Neuronal stem cell (in vitro differentiated cells): ENCODE measurements at regions not wholly inside any gene's neighbourhood (a gene's known extent, or its start where the extent isn't known, plus 50 kb on each side); places are given as distances from the start of the nearest gene placed in this dataset.

Experiments
- DNase-seq: peaks from one replicate; pipeline ENCODE4 v3.0.0-alpha.2; 2013; ENCODE audit warnings: low spot score
- H2AFZ ChIP-seq: one replicate; pipeline ENCODE4 v1.6.1; 2013; ENCODE audit warnings: mild to moderate bottlenecking, low read length, inconsistent platforms
- H2AK5ac ChIP-seq: 2 replicates; pipeline ENCODE4 v1.6.1; 2013; ENCODE audit warnings: low read depth, mild to moderate bottlenecking, inconsistent platforms, low read length, moderate library complexity, mixed read lengths
- H2BK120ac ChIP-seq: 2 replicates; pipeline ENCODE4 v1.6.1; 2013; ENCODE audit warnings: low read depth, mild to moderate bottlenecking, inconsistent platforms, low read length, moderate library complexity, mixed read lengths
- H2BK12ac ChIP-seq: one replicate; pipeline ENCODE4 v1.6.1; 2013; ENCODE audit warnings: low read length, inconsistent platforms
- H2BK15ac ChIP-seq: 2 replicates; pipeline ENCODE4 v1.6.1; 2013; ENCODE audit warnings: mild to moderate bottlenecking, low read length, inconsistent platforms, mixed read lengths
- H2BK5ac ChIP-seq: one replicate; pipeline ENCODE4 v1.6.1; 2013; ENCODE audit warnings: inconsistent platforms, mild to moderate bottlenecking, low read length, moderate library complexity
- H3K14ac ChIP-seq: one replicate; pipeline ENCODE4 v1.6.1; 2013; ENCODE audit warnings: low read length, inconsistent platforms
- H3K18ac ChIP-seq: 2 replicates; pipeline ENCODE4 v1.6.1; 2013; ENCODE audit warnings: low read length, inconsistent platforms
- H3K23ac ChIP-seq: 2 replicates; pipeline ENCODE4 v1.6.1; 2013; ENCODE audit warnings: low read depth, mild to moderate bottlenecking, mixed read lengths, low read length, inconsistent platforms; ENCODE audit not compliant: poor library complexity
- H3K27ac ChIP-seq: replicated peaks from 3 replicates; pipeline ENCODE4 v1.5.1; 2013; ENCODE audit warnings: low read length, inconsistent platforms
- H3K27me3 ChIP-seq, 3 experiments: 2 replicates each; pipeline ENCODE4 v1.6.1; 2013; ENCODE audit warnings: low read length in 3 of 3, mild to moderate bottlenecking in 2 of 3, inconsistent platforms in 1 of 3, low read depth in 1 of 3, mixed read lengths in 1 of 3, moderate library complexity in 1 of 3; ENCODE audit not compliant: control insufficient read depth in 3 of 3, insufficient read depth in 3 of 3
- H3K36me3 ChIP-seq, 2 donors: replicated peaks in 1 of 2; 2 replicates each; pipeline ENCODE4 v1.6.1; 2013; ENCODE audit warnings: low read length in 2 of 2; ENCODE audit not compliant: control insufficient read depth in 2 of 2, insufficient read depth in 2 of 2
- H3K4ac ChIP-seq: 2 replicates; pipeline ENCODE4 v1.6.1; 2013; ENCODE audit warnings: inconsistent platforms, mild to moderate bottlenecking, low read length, moderate library complexity
- H3K4me1 ChIP-seq, 2 donors: 1 replicate in 1 of 2; 2 replicates in 1 of 2; pipeline ENCODE4 v1.6.1; 2013; ENCODE audit warnings: low read length in 2 of 2, low read depth in 1 of 2; ENCODE audit not compliant: control insufficient read depth in 2 of 2, insufficient read depth in 1 of 2
- H3K4me2 ChIP-seq: one replicate; pipeline ENCODE4 v1.6.1; 2013; ENCODE audit warnings: mild to moderate bottlenecking, low read length, inconsistent platforms; ENCODE audit not compliant: insufficient read depth, poor library complexity, severe bottlenecking
- H3K4me3 ChIP-seq, 2 donors: 2 replicates each; pipeline ENCODE4 v1.5.1; 2013; ENCODE audit warnings: low read length in 2 of 2, mild to moderate bottlenecking in 2 of 2, inconsistent platforms in 1 of 2, moderate library complexity in 1 of 2
- H3K79me1 ChIP-seq: one replicate; pipeline ENCODE4 v1.6.1; 2013; ENCODE audit warnings: low read depth, mild to moderate bottlenecking, inconsistent platforms, low read length, moderate library complexity
- H3K9ac ChIP-seq: one replicate; pipeline ENCODE4 v1.6.1; 2013; ENCODE audit warnings: mild to moderate bottlenecking, low read depth, low read length, inconsistent platforms; ENCODE audit not compliant: poor library complexity
- H3K9me3 ChIP-seq, 2 donors: replicated peaks in 1 of 2; 2 replicates each; pipeline versions ENCODE3 to v1.6.1; 2013; ENCODE audit warnings: low read length in 2 of 2, mild to moderate bottlenecking in 2 of 2, inconsistent platforms in 1 of 2, low read depth in 1 of 2, mixed read lengths in 1 of 2, moderate library complexity in 1 of 2; ENCODE audit not compliant: control insufficient read depth in 2 of 2, insufficient read depth in 1 of 2
- H4K8ac ChIP-seq: one replicate; pipeline ENCODE4 v1.6.1; 2013; ENCODE audit warnings: low read depth, mild to moderate bottlenecking, inconsistent platforms, low read length, moderate library complexity
- H4K91ac ChIP-seq: one replicate; pipeline ENCODE4 v1.6.1; 2013; ENCODE audit warnings: low read length, low read depth, mild to moderate bottlenecking, inconsistent platforms; ENCODE audit not compliant: poor library complexity
- WGBS, 2 donors: extraction: QIAGEN DNeasy Blood & Tissue Kit; methylation state at CpG; one replicate each; pipeline ENCODE4 v1.1.7; 2013; ENCODE audit warnings: missing lambda C conversion rate in 2 of 2, mixed read lengths in 1 of 2; ENCODE audit not compliant: insufficient read length in 2 of 2, insufficient replicate concordance in 1 of 2; ENCODE audit errors: extremely low coverage in 2 of 2; 5-methylcytosine and 5-hydroxymethylcytosine counted together

- Histone ChIP-seq H3K23ac (no peak overlapping the region), H3K27ac (no peak overlapping the region), H2AFZ (no peak overlapping the region)
Observed at GRCh38 chr11:36870361-36870760, 272.3 kb upstream of the RAG2 start.

GRCh38 chr11:36868380-36868779 is 270.3 kb upstream of the RAG2 start:
- no CpG with 5 or more reads among the region's 5 CpGs for WGBS, 2 donors
- Histone ChIP-seq H2BK120ac (no peak overlapping the region), H3K4ac (no peak overlapping the region), H3K4me2 (no peak overlapping the region), H2AFZ (no peak overlapping the region), H2AK5ac (no peak overlapping the region), H3K14ac (no peak overlapping the region), H3K27ac (no peak overlapping the region), H3K4me1 (no peaks in the 10 kb centered on the region), H3K9ac (no peak overlapping the region), H3K36me3 (no peaks in the 10 kb centered on the region), H3K4me3 (no peak overlapping the region), H4K91ac (no peak overlapping the region), H2BK12ac (no peak overlapping the region), H3K9me3 (no peaks in the 10 kb centered on the region), H3K27me3 (no peaks in the 10 kb centered on the region), H2BK15ac (no peak overlapping the region), H3K23ac (no peak overlapping the region), H3K18ac (no peak overlapping the region), H3K79me1 (no peaks in the 10 kb centered on the region), H4K8ac (no peak overlapping the region), H2BK5ac (no peak overlapping the region)
- no peak for DNase-seq

More at GRCh38 chr11:36870361-36870760, 272.3 kb upstream of the RAG2 start:
- Histone ChIP-seq H3K4ac (no peak overlapping the region), H3K9ac (no peak overlapping the region), H3K18ac (no peak overlapping the region), H3K9me3 (no peaks in the 10 kb centered on the region), H2AK5ac (no peak overlapping the region), H2BK120ac (no peak overlapping the region), H3K4me2 (no peak overlapping the region), H3K36me3 (no peaks in the 10 kb centered on the region), H3K27me3 (no peaks in the 10 kb centered on the region), H4K8ac (no peak overlapping the region), H2BK12ac (no peak overlapping the region), H3K4me1 (no peaks in the 10 kb centered on the region), H2BK15ac (no peak overlapping the region), H3K4me3 (no peak overlapping the region), H3K14ac (no peak overlapping the region), H2BK5ac (no peak overlapping the region), H3K79me1 (no peaks in the 10 kb centered on the region), H4K91ac (no peak overlapping the region)
- no CpG with 5 or more reads among the region's 3 CpGs for WGBS, 2 donors
- no peak for DNase-seq

- H3K14ac ChIP-seq: no peak overlapping the region
- H3K4ac ChIP-seq: no peak overlapping the region
- no peak overlapping the region for H3K4me3 ChIP-seq
- H2AK5ac ChIP-seq: no peak overlapping the region
- H3K27ac ChIP-seq: no peak overlapping the region
- H2BK120ac ChIP-seq: no peak overlapping the region
- no peaks in the 10 kb centered on the region for H3K9me3 ChIP-seq
- H3K23ac ChIP-seq: no peak overlapping the region
- no peak overlapping the region for H2BK15ac ChIP-seq
- no peak for DNase-seq
- no peak overlapping the region for H3K18ac ChIP-seq
- no peak overlapping the region for H2BK5ac ChIP-seq
- H3K36me3 ChIP-seq: no peaks in the 10 kb centered on the region
- H3K27me3 ChIP-seq: no peaks in the 10 kb centered on the region
- H2AFZ ChIP-seq: no peak overlapping the region
- no peak overlapping the region for H3K4me2 ChIP-seq
- H3K4me1 ChIP-seq: no peaks in the 10 kb centered on the region
- no peak overlapping the region for H4K91ac ChIP-seq
- H2BK12ac ChIP-seq: no peak overlapping the region
- no peak overlapping the region for H4K8ac ChIP-seq
- no peak overlapping the region for H3K9ac ChIP-seq
- no peaks in the 10 kb centered on the region for H3K79me1 ChIP-seq
- no CpG with 5 or more reads among the region's 1 CpG for WGBS, 2 donors
Observed at GRCh38 chr11:36865846-36866245, 267.8 kb upstream of the RAG2 start.

- no peaks in the 10 kb centered on the region for H3K36me3 ChIP-seq
- H3K9ac ChIP-seq: no peak overlapping the region
- H3K27ac ChIP-seq: no peak overlapping the region
- no peaks in the 10 kb centered on the region for H3K9me3 ChIP-seq
- no peak overlapping the region for H3K23ac ChIP-seq
- H2BK15ac ChIP-seq: no peak overlapping the region
- no peak overlapping the region for H2AK5ac ChIP-seq
- no peaks in the 10 kb centered on the region for H3K4me1 ChIP-seq
- no peak overlapping the region for H3K14ac ChIP-seq
- H3K4me3 ChIP-seq: no peak overlapping the region
- H2BK12ac ChIP-seq: no peak overlapping the region
- H4K8ac ChIP-seq: no peak overlapping the region
- no CpG with 5 or more reads among the region's 4 CpGs for WGBS, 2 donors
- no peak for DNase-seq
- no peak overlapping the region for H4K91ac ChIP-seq
- H3K4me2 ChIP-seq: no peak overlapping the region
- H2AFZ ChIP-seq: no peak overlapping the region
- no peak overlapping the region for H3K18ac ChIP-seq
- no peak overlapping the region for H2BK120ac ChIP-seq
- H3K4ac ChIP-seq: no peak overlapping the region
- H3K27me3 ChIP-seq: no peaks in the 10 kb centered on the region
- H2BK5ac ChIP-seq: no peak overlapping the region
- H3K79me1 ChIP-seq: no peaks in the 10 kb centered on the region
Observed at GRCh38 chr11:36854875-36855274, 256.8 kb upstream of the RAG2 start.
